Stimulated activated naive CD8-positive, alpha-beta T cell treated with anti-CD3 and anti-CD28 coated beads, Interleukin-15, Interleukin-2, amounts not matched to agents 100 ng/mL and 50 ng/mL, for 24 hours (primary cell): ENCODE measurements at regions not wholly inside any gene's neighbourhood (a gene's known extent, or its start where the extent isn't known, plus 50 kb on each side); places are given as distances from the start of the nearest gene placed in this dataset.

Experiments used
- H3K27ac Mint-ChIP-seq: one replicate; pipeline ENCODE4 v1.8.0; 2021; ENCODE audit warnings: mild to moderate bottlenecking, mixed read lengths
- H3K27me3 Mint-ChIP-seq: one replicate; pipeline ENCODE4 v1.8.0; 2021; ENCODE audit warnings: mixed read lengths
- H3K36me3 Mint-ChIP-seq: one replicate; pipeline ENCODE4 v1.8.0; 2021; ENCODE audit warnings: low read depth, mixed read lengths
- H3K4me1 Mint-ChIP-seq: one replicate; pipeline ENCODE4 v1.8.0; 2021; ENCODE audit warnings: low read depth, mixed read lengths
- H3K4me3 Mint-ChIP-seq: one replicate; pipeline ENCODE4 v1.8.0; 2021; ENCODE audit warnings: mild to moderate bottlenecking, mixed read lengths
- H3K9me3 Mint-ChIP-seq: one replicate; pipeline ENCODE4 v1.8.0; 2021; ENCODE audit warnings: mixed read lengths

GRCh38 chr1:168875831-168876230, 146.8 kb upstream of the DPT start:
- H3K4me3 Mint-ChIP-seq = no peak overlapping the region
- no peaks in the 10 kb centered on the region for H3K9me3 Mint-ChIP-seq
- H3K36me3 Mint-ChIP-seq = no peaks in the 10 kb centered on the region
- H3K27me3 Mint-ChIP-seq = no peaks in the 10 kb centered on the region
- no peak overlapping the region for H3K27ac Mint-ChIP-seq
- H3K4me1 Mint-ChIP-seq = no peaks in the 10 kb centered on the region

DNA sequence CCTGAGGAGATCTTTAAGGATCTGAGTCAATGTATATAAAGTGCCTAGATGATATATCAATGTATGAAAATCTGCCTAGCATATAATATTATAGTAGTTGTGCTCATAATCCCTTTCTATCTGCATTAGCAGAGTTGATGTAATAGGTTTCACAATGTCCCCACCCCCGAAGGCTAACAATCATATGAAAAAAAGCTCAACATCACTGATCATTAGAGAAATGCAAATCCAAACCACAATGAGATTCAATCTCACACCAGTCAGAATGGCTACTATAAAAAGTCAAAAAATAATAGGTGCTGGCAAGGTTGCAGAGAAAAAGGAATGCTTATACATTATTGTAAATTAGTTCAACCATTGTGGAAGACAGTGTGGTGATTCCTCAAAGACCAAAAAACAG, 147.8 kb upstream of the DPT start:
- no peaks in the 10 kb centered on the region for H3K9me3 Mint-ChIP-seq
- H3K4me3 Mint-ChIP-seq = no peak overlapping the region
- H3K4me1 Mint-ChIP-seq = no peaks in the 10 kb centered on the region
- no peak overlapping the region for H3K27ac Mint-ChIP-seq
- H3K36me3 Mint-ChIP-seq = no peaks in the 10 kb centered on the region
- no peaks in the 10 kb centered on the region for H3K27me3 Mint-ChIP-seq

GRCh38 chr1:168879896-168880734, 151.1 kb upstream of the DPT start:
- no peak overlapping the region for H3K27ac Mint-ChIP-seq
- H3K27me3 Mint-ChIP-seq = no peaks in the 10 kb centered on the region
- no peak overlapping the region for H3K4me3 Mint-ChIP-seq
- peaks cover 3% of the 10 kb centered on the region for H3K9me3 Mint-ChIP-seq
- no peaks in the 10 kb centered on the region for H3K36me3 Mint-ChIP-seq
- H3K4me1 Mint-ChIP-seq = no peaks in the 10 kb centered on the region

- Mint-ChIP-seq H3K4me1 (no peaks in the 10 kb centered on the region), H3K36me3 (no peaks in the 10 kb centered on the region), H3K27ac (no peak overlapping the region), H3K9me3 (peaks cover 3% of the 10 kb centered on the region), H3K4me3 (no peak overlapping the region), H3K27me3 (no peaks in the 10 kb centered on the region)
Measured at GRCh38 chr1:168881656-168882260, 152.8 kb upstream of the DPT start.

DNA sequence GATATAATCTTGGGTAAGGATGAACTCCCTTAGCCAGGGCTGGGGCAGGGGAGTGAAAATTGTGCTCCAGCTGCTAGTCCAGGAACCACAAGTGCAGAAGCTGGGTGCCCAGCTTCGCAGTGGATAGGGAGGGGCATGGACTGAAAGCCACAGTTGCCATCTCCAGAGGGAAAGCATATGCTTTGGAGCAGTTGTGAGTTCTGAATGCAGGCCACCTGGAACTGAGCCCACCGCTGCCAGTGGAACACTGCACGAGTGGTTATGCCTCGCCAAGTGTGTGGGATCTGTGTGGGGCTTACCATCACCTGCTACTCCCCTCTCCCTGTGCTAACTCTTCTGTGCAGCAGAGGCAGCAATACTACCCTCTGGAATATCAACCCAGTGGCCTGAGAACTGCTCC, 158.4 kb upstream of the DPT start:
- no peak overlapping the region for H3K4me3 Mint-ChIP-seq
- H3K9me3 Mint-ChIP-seq = peaks cover 3% of the 10 kb centered on the region
- no peaks in the 10 kb centered on the region for H3K4me1 Mint-ChIP-seq
- peaks cover 4% of the 10 kb centered on the region for H3K27me3 Mint-ChIP-seq
- no peaks in the 10 kb centered on the region for H3K36me3 Mint-ChIP-seq
- H3K27ac Mint-ChIP-seq = no peak overlapping the region

DNA sequence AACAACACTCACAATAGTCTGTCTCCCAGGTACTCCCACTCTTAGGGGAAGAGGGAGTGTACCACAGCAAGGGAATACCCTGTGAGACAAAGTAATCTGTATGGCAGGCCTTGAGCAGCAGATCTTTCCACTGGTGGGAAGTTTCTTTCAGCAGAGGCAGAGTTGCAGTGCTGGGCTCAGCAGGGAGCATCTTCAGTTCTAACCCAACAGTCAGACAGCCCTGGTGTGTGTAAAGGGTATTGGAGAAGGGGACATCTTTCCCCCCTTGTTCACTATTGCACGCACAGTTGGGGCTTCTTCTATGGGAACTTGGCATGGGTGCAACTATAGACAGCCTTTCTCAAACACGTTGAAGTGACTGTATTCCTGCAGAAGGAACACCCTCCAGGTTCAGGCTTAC, 159.4 kb upstream of the DPT start:
- Mint-ChIP-seq H3K4me3 (no peak overlapping the region), H3K9me3 (peaks cover 3% of the 10 kb centered on the region)

DNA sequence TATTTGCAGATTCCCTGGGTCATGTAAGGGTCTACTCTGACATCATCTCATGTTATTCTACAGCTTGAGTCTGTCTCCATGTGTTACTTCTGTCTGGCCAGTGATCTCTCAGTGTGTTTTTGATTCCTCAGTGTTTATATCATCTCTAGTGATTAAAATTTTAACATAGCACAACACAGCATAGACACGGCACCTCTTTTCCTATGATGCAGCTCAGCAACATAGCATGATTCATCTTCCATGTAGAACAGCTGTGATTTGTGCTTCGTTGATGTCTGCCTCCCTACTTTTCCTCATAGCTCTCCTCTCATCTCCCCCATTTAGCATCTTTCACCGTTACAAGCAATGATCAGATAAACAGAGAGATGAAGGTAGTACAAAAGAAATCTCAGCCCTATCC, 163.9 kb upstream of the DPT start:
- Mint-ChIP-seq H3K36me3 (no peaks in the 10 kb centered on the region), H3K4me3 (no peak overlapping the region), H3K9me3 (no peaks in the 10 kb centered on the region), H3K27me3 (peaks cover 30% of the 10 kb centered on the region), H3K27ac (no peak overlapping the region), H3K4me1 (no peaks in the 10 kb centered on the region)

More for the DNA sequence above, 159.4 kb upstream of the DPT start:
- no peak overlapping the region for H3K27ac Mint-ChIP-seq
- H3K27me3 Mint-ChIP-seq = peaks cover 5% of the 10 kb centered on the region
- H3K4me1 Mint-ChIP-seq = no peaks in the 10 kb centered on the region
- no peaks in the 10 kb centered on the region for H3K36me3 Mint-ChIP-seq

- no peaks in the 10 kb centered on the region for H3K36me3 Mint-ChIP-seq
- H3K27me3 Mint-ChIP-seq = peaks cover 32% of the 10 kb centered on the region
- no peak overlapping the region for H3K4me3 Mint-ChIP-seq
- no peaks in the 10 kb centered on the region for H3K9me3 Mint-ChIP-seq
- no peaks in the 10 kb centered on the region for H3K4me1 Mint-ChIP-seq
- H3K27ac Mint-ChIP-seq = no peak overlapping the region
Measured at GRCh38 chr1:168893359-168893801, 164.4 kb upstream of the DPT start.

DNA sequence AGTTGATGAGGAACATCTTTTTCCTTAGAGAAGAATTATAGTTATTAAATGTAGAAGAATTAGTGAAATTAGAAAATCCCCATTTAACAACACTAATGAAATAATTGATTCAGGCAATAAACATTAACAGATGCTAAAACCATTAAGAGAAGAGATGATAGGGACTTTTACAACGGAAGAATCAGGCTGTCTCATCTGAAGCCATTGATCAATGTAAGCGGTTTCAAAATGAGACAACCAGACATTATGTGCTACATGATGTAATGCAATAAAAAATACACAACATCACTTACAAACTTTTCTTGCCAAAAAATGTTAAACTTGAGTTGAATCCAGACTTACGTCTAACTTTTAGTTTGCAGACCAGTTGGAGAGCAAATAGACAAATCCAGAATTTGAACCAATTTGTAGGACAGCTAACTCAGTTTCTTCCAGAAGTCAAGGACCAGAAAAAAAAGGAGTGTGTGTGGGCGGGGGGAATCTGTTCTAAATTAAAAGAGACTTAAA, 165.4 kb upstream of the DPT start:
- Mint-ChIP-seq H3K9me3 (no peaks in the 10 kb centered on the region), H3K36me3 (no peaks in the 10 kb centered on the region), H3K27ac (no peak overlapping the region), H3K4me1 (no peaks in the 10 kb centered on the region), H3K27me3 (peaks cover 36% of the 10 kb centered on the region), H3K4me3 (no peak overlapping the region)

DNA sequence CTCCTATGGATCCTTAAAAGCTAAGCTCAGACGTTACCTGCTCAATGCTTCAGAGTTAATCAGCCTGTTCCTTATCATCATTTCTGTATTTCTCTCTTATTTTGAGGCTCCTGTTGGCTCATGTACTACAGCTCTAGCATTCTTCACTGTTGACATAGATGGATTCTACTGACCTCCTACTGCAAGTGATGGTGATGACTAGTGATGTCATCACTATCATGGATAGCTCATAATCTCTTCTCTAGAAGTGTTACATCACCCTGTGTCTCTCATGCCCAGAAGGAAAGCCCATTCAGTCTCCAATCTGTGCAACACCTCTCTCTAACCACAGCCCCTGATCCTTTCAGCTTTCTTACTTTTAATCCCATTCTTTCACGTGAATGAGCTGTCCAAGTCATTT, 168.2 kb upstream of the DPT start:
- Mint-ChIP-seq H3K27ac (no peak overlapping the region), H3K9me3 (no peaks in the 10 kb centered on the region), H3K27me3 (peaks cover 39% of the 10 kb centered on the region), H3K36me3 (no peaks in the 10 kb centered on the region), H3K4me3 (no peak overlapping the region), H3K4me1 (no peaks in the 10 kb centered on the region)

- Mint-ChIP-seq H3K4me1 (peaks cover 5% of the 10 kb centered on the region), H3K27me3 (peaks cover 16% of the 10 kb centered on the region), H3K36me3 (no peaks in the 10 kb centered on the region), H3K4me3 (no peak overlapping the region), H3K9me3 (no peaks in the 10 kb centered on the region), H3K27ac (no peak overlapping the region)
Measured at GRCh38 chr1:168903237-168903830, 174.3 kb upstream of the DPT start.

- H3K27ac Mint-ChIP-seq = no peak overlapping the region
- no peaks in the 10 kb centered on the region for H3K9me3 Mint-ChIP-seq
- no peaks in the 10 kb centered on the region for H3K36me3 Mint-ChIP-seq
- peaks cover 5% of the 10 kb centered on the region for H3K4me1 Mint-ChIP-seq
- no peak overlapping the region for H3K4me3 Mint-ChIP-seq
- H3K27me3 Mint-ChIP-seq = peaks cover 14% of the 10 kb centered on the region
Measured at GRCh38 chr1:168905633-168906032, 176.6 kb upstream of the DPT start.

DNA sequence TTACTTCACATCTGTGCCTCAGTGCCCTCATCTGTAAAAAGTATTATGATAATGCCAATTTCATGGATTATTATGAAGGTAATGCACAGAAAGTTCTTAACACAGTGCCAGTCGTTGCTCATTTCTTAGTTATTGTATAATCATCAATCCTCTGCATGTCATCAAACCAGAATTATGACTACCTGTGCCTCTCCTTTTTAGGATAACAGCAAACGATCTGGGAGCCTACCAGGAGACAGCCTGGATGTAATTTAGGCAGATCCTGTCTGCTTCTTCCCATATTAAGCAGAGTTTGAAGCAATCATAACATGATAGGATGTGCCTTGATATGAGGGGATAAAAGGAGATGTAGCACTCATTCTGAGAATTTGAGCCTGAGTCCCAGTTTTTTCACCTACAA, 177.4 kb upstream of the DPT start:
- peaks cover 5% of the 10 kb centered on the region for H3K4me1 Mint-ChIP-seq
- peaks cover 16% of the 10 kb centered on the region for H3K27me3 Mint-ChIP-seq
- H3K9me3 Mint-ChIP-seq = no peaks in the 10 kb centered on the region
- no peak overlapping the region for H3K4me3 Mint-ChIP-seq
- H3K27ac Mint-ChIP-seq = no peak overlapping the region
- no peaks in the 10 kb centered on the region for H3K36me3 Mint-ChIP-seq

DNA sequence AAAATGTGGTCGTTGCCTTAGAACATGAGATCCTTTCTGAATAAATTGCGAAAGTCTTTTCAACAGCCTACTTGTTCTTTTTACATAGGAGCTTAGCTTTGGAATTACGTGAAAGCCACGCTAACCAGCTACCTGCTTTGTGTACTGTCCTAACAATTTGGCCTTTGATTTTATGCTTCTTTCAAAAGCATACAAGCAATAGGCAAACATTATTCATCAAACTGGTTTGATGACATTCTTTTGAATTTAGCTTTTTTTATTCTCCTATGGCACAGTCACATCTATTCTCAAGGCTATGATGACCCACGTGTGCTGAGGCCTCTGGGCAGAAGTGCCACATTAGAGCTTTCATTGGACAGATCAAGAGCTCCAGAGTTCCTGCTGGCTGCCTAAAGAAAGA, 178.0 kb upstream of the DPT start:
- no peak overlapping the region for H3K4me3 Mint-ChIP-seq
- peaks cover 5% of the 10 kb centered on the region for H3K4me1 Mint-ChIP-seq
- H3K36me3 Mint-ChIP-seq = no peaks in the 10 kb centered on the region
- no peak overlapping the region for H3K27ac Mint-ChIP-seq
- H3K9me3 Mint-ChIP-seq = no peaks in the 10 kb centered on the region
- peaks cover 15% of the 10 kb centered on the region for H3K27me3 Mint-ChIP-seq

- Mint-ChIP-seq H3K27ac (no peak overlapping the region), H3K9me3 (no peaks in the 10 kb centered on the region), H3K36me3 (no peaks in the 10 kb centered on the region), H3K27me3 (peaks cover 15% of the 10 kb centered on the region), H3K4me1 (peaks cover 5% of the 10 kb centered on the region), H3K4me3 (no peak overlapping the region)
Measured at GRCh38 chr1:168907786-168908348, 178.9 kb upstream of the DPT start.
